ENCODE measurements at regions not wholly inside any gene's neighbourhood (a gene's known extent, or its start where the extent isn't known, plus 50 kb on each side); places are given as distances from the start of the nearest gene placed in this dataset.
"Not testable (repeated sequence)": the region's sequence is repeated elsewhere in the genome, so short reads cannot be mapped to it uniquely, and the experiment has no call there.

- no peak overlapping the region for H3K27ac ChIP-seq
- no peak for TF ChIP-seq CTCF (conservative IDR thresholded peaks at IDR 0.05)
- no peak for TF ChIP-seq ZFX (IDR thresholded peaks at IDR 0.05)
Measured at GRCh38 chr12:126258190-126258589, 1193.0 kb downstream of the AACS start.

GRCh38 chr12:126262829-126263228 is 1197.6 kb downstream of the AACS start:
- no peak overlapping the region for H3K27ac ChIP-seq
- TF ChIP-seq ZFX (IDR thresholded peaks at IDR 0.05) (no peak), CTCF (conservative IDR thresholded peaks at IDR 0.05) (no peak)

- H3K27ac ChIP-seq: no peak overlapping the region
- TF ChIP-seq CTCF (conservative IDR thresholded peaks at IDR 0.05) (no peak), ZFX (IDR thresholded peaks at IDR 0.05) (no peak)
Measured at GRCh38 chr12:126268222-126268621, 1203.0 kb downstream of the AACS start.

- no peak overlapping the region for H3K27ac ChIP-seq
- TF ChIP-seq CTCF (conservative IDR thresholded peaks at IDR 0.05) (no peak), ZFX (IDR thresholded peaks at IDR 0.05) (no peak)
Measured at GRCh38 chr12:126271159-126271558, 1205.9 kb downstream of the AACS start.

GRCh38 chr12:126282691-126283090 is 1217.5 kb downstream of the AACS start:
- TF ChIP-seq CTCF (conservative IDR thresholded peaks at IDR 0.05) (no peak), ZFX (IDR thresholded peaks at IDR 0.05) (no peak)
- no peak overlapping the region for H3K27ac ChIP-seq

GRCh38 chr12:126286203-126286602 is 1221.0 kb downstream of the AACS start:
- TF ChIP-seq CTCF (conservative IDR thresholded peaks at IDR 0.05) (no peak), ZFX (IDR thresholded peaks at IDR 0.05) (no peak)
- H3K27ac ChIP-seq: no peak overlapping the region

- H3K27ac ChIP-seq: no peak overlapping the region
- TF ChIP-seq CTCF (conservative IDR thresholded peaks at IDR 0.05) (no peak), ZFX (IDR thresholded peaks at IDR 0.05) (no peak)
Measured at GRCh38 chr12:126290456-126290855, 1225.2 kb downstream of the AACS start.

- not testable (repeated sequence) for H3K27ac ChIP-seq
Measured at GRCh38 chr12:126291987-126292386, 1226.8 kb downstream of the AACS start.
